NCI-H345 (cell line): ENCODE measurements at regions not wholly inside any gene's neighbourhood (a gene's known extent, or its start where the extent isn't known, plus 50 kb on each side); places are given as distances from the start of the nearest gene placed in this dataset.

ENCODE experiments used
- DNase-seq: peaks from one replicate; lab custom pipeline; 2025; lab: John Stamatoyannopoulos, UW

GRCh38 chr14:62546862-62547474, 498.3 kb downstream of the KCNH5 start:
- DNase-seq: no peak

- no peak for DNase-seq
These were observed 487.8 kb downstream of the KCNH5 start for GRCh38 chr14:62557416-62557815.

GRCh38 chr14:62558451-62558850, 486.8 kb downstream of the KCNH5 start:
- DNase-seq: no peak

- DNase-seq: no peak
These were observed 460.0 kb downstream of the KCNH5 start for GRCh38 chr14:62585247-62585646.

- no peak for DNase-seq
These were observed 452.4 kb downstream of the KCNH5 start for GRCh38 chr14:62592877-62593276.

- no peak for DNase-seq
These were observed 448.1 kb downstream of the KCNH5 start for GRCh38 chr14:62597143-62597542.

GRCh38 chr14:62599616-62600385, 445.5 kb downstream of the KCNH5 start:
- no peak for DNase-seq

GRCh38 chr14:62602712-62603111, 442.5 kb downstream of the KCNH5 start:
- DNase-seq: no peak

- DNase-seq: no peak
These were observed 440.7 kb downstream of the KCNH5 start for GRCh38 chr14:62604524-62604923.

GRCh38 chr14:62614122-62614521, 431.1 kb downstream of the KCNH5 start:
- DNase-seq: no peak

- no peak for DNase-seq
These were observed 428.6 kb downstream of the KCNH5 start for GRCh38 chr14:62616668-62617067.

GRCh38 chr14:62626416-62626815, 418.8 kb downstream of the KCNH5 start:
- DNase-seq: no peak

- DNase-seq: no peak
These were observed 416.0 kb downstream of the KCNH5 start for GRCh38 chr14:62629176-62629725.

GRCh38 chr14:62631176-62631575, 414.1 kb downstream of the KCNH5 start:
- no peak for DNase-seq

GRCh38 chr14:62632771-62633170, 412.5 kb downstream of the KCNH5 start:
- no peak for DNase-seq

GRCh38 chr14:62645649-62646048, 399.6 kb downstream of the KCNH5 start:
- DNase-seq: no peak
